HL-60/S4 (cell line): ENCODE measurements at regions not wholly inside any gene's neighbourhood (a gene's known extent, or its start where the extent isn't known, plus 50 kb on each side); places are given as distances from the start of the nearest gene placed in this dataset.

Experiments
- in situ Hi-C: fragments of 300-500 bp; cut with MboI; formaldehyde crosslinking; loops from 2 replicates; pipeline ENCODE4 v1.14.3; 2022; ENCODE audit warnings: low sequenced_read_pairs

GRCh38 chr12:108066583-108067577 is 62.2 kb upstream of the WSCD2 start:
- in situ Hi-C loops = loop anchor here (10.0 kb wide), 1 partner anchor 428 kb away; no protein-coding TSS in a partner anchor

DNA sequence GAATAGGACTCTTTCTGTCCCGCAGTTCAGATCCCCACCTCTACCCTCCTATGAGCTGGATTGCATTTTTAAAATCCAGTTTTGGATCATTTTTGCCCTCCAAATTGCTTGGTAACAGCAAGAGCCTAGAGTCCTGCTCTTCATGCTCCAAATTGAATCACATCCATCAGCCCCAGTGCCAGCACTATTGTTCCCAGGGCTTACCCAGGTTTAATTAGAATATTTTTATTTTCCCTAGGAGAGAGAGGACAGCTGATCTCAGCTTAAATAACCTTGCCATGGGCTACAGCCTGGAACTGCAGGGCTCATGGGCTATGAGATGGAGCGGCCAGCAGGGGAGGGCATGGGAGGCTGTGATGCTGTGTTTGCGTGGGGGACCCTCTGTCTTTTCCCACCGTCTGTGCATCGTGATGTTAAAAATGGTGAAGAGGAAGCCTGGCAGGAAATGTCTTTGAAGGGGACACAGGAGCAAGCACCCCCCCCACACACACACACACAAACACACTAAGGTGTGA is 59.4 kb upstream of the WSCD2 start:
- in situ Hi-C loops = loop anchor here (10.0 kb wide), 1 partner anchor 425 kb away; no protein-coding TSS in a partner anchor

DNA sequence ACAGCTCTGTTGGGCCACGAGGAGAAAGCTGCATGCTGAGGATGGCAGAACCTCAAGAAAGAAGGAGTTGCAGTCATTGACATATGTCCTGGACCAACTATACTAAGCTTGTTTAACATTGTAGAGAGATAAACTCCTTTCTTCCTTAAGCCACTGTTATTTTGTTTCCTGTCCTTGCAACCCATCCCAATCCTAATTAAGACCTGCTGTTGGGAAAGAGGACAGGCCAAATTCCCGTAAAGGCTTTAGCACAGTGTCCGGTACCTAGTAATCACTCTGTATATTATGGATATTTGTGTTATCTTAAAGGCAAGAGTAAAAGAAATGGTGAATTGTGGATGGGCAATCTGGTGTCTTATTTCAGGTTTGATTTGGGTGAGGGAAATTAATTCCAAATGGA is 53.5 kb upstream of the WSCD2 start:
- in situ Hi-C loops = no loop called here

DNA sequence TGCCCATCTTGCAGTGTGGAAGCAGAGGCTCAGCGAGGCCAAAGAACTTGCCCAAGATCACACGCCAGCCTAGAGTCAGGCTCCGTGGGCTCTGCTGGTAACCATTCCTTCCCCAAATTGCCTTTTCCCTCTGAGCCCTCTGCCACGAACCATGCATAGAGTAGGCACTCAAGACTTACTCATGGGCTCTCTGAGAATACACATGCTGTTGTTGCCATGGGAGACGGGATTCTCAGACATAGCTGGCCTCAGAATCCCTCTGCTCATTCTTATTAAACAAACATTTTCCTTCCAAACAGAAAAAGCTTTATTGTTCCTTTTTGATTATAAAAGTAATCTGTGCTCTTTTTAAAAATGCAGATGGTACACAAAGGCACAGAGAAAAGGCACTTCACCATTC is 52.5 kb upstream of the WSCD2 start:
- in situ Hi-C loops = no loop called here

- in situ Hi-C loops = no loop called here
Measured at GRCh38 chr12:108078428-108078827, 50.7 kb upstream of the WSCD2 start.
